ENCODE measurements at regions not wholly inside any gene's neighbourhood (a gene's known extent, or its start where the extent isn't known, plus 50 kb on each side); places are given as distances from the start of the nearest gene placed in this dataset.

GRCh38 chr17:36728030-36728991 is 126.9 kb downstream of the MRM1 start:
- DNase-seq (ENCODE audit: low read depth) = no peak

- DNase-seq (ENCODE audit: low read depth) = no peak
These were observed 128.9 kb downstream of the MRM1 start for GRCh38 chr17:36730095-36730808.

GRCh38 chr17:36730857-36731490 is 129.6 kb downstream of the MRM1 start:
- no peak for DNase-seq (ENCODE audit: low read depth)

GRCh38 chr17:36731811-36732210 is 130.4 kb downstream of the MRM1 start:
- no peak for DNase-seq (ENCODE audit: low read depth)

- DNase-seq (ENCODE audit: low read depth) = no peak
These were observed 131.0 kb downstream of the MRM1 start for GRCh38 chr17:36732351-36732750.

- DNase-seq (ENCODE audit: low read depth) = no peak
These were observed 135.1 kb downstream of the MRM1 start for GRCh38 chr17:36736201-36737156.

- no peak for DNase-seq (ENCODE audit: low read depth)
These were observed 137.8 kb downstream of the MRM1 start for GRCh38 chr17:36739208-36739607.

GRCh38 chr17:36740157-36740556 is 138.8 kb downstream of the MRM1 start:
- no peak for DNase-seq (ENCODE audit: low read depth)

GRCh38 chr17:36741019-36741902 is 139.9 kb downstream of the MRM1 start:
- no peak for DNase-seq (ENCODE audit: low read depth)

GRCh38 chr17:36742267-36743000 is 141.1 kb downstream of the MRM1 start:
- no peak for DNase-seq (ENCODE audit: low read depth)

- no peak for DNase-seq (ENCODE audit: low read depth)
These were observed 141.7 kb downstream of the MRM1 start for GRCh38 chr17:36743130-36743529.

- no peak for DNase-seq (ENCODE audit: low read depth)
These were observed 145.1 kb downstream of the MRM1 start for GRCh38 chr17:36746381-36747053.

- DNase-seq (ENCODE audit: low read depth) = no peak
These were observed 146.5 kb downstream of the MRM1 start for GRCh38 chr17:36747861-36748260.

GRCh38 chr17:36748272-36748671 is 146.9 kb downstream of the MRM1 start:
- no peak for DNase-seq (ENCODE audit: low read depth)

- no peak for DNase-seq (ENCODE audit: low read depth)
These were observed 148.1 kb downstream of the MRM1 start for GRCh38 chr17:36749493-36749892.

- no peak for DNase-seq (ENCODE audit: low read depth)
These were observed 149.0 kb downstream of the MRM1 start for GRCh38 chr17:36750316-36750885.

- DNase-seq (ENCODE audit: low read depth) = no peak
These were observed 150.9 kb downstream of the MRM1 start for GRCh38 chr17:36752096-36752888.

GRCh38 chr17:36755586-36755985 is 154.2 kb downstream of the MRM1 start:
- DNase-seq (ENCODE audit: low read depth) = no peak
